Dermis microvascular lymphatic vessel endothelial cell (primary cell): ENCODE measurements at regions not wholly inside any gene's neighbourhood (a gene's known extent, or its start where the extent isn't known, plus 50 kb on each side); places are given as distances from the start of the nearest gene placed in this dataset.
A peak's percentile ranks its signal among the peaks of the same experiment; 100 is the strongest.

Experiments used
- DNase-seq, 2 donors: peaks; one replicate each; pipeline versions ENCODE4 v3.0.0 to v3.0.0-alpha.2; 2010; ENCODE audit warnings: low read depth in 2 of 2

DNA sequence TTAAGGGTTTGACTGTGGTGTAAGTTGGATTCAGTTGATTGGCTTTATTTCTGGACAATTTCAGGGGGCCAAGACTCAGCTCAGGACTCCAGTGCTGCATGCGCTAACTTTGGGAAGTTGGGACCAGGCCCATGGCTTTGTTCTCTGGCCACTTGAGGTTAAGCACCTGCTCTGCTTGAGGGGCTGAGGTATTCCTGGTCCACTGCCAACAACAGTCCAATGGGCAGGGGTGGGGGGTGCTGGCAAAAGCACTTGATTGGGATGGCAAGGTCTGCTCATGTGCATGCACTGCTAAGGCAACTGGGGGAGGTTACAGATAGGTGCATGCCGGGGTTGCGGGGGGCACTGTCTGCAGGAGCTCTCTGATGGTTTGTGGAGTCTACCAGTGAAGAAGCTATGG lies 52.6 kb upstream of the ASB17 start:
- no peak for DNase-seq

DNA sequence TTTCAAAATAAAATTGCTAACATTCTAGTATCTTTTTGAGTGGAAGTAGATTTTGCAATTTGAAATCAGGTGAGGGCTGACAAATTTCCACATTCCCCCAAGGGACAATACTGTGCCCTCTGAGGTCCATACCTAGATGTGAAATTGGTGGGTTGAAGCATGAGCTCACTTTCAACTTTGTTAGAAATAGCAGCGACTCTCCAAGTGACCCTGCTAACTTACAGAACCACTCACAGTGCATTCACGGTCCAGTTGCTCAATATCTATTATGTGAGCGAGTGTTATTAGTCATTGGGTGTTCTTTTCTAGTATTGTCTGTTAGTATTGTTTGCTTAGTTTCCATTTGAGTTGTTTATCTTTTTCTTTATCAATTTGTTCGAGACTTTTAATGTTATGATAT lies 53.6 kb upstream of the ASB17 start:
- DNase-seq = no peak

DNA sequence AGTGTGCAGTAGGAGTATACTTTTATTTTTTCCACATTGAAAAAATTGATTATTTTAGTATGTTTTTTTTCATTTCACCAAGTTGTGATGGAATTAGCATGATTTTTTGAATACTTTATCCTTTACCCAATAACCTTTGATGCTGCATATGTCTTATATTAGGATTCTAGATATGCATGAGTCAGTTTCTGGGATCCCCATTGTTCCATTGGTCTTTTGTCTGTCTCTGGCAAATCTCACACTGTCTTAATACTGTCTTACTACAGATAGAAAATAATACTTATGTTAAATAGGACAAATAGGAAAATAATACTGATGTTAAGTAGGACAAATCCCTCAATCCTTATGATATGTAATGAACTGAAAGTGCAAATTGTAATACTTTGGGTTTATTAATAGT lies 54.3 kb upstream of the ASB17 start:
- no peak for DNase-seq

DNA sequence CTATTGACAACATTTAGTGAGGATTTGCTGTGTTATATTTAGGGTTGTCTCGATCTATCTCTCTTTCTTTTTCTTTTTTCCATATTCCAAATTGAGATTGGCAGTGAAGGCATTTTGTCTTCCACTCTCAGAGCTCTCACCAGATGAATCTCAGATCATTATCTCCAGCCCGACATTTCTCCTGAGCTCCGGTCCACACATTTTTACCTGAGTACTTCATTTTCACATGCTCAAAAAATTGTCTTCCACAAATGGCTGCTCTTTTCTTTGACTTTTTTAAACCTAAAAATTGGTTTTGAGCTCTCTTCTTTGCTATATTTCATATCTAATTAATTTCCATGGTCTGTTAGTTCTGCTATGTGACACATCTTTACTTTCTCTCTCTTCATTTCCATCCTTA lies 56.9 kb upstream of the ASB17 start:
- no peak for DNase-seq

DNA sequence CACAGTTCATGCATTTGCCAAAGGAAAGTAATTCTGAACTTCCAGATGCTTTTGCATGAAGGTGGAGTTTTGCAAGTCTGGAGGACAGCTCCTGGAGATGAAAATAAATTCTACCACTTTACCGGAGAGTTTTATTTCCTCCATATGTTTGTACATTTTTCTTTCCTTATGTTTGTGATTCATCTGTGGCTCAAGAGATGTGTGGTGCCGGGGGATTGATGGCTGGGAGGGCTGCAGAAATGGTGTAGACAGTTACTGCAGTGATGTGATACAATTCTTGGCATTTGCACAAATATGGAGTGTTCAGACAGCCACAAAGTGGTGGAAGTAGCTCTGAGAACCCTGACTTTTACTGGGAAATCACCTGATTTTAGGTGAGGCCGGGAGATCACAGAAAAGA lies 58.5 kb upstream of the ASB17 start:
- DNase-seq = no peak

DNA sequence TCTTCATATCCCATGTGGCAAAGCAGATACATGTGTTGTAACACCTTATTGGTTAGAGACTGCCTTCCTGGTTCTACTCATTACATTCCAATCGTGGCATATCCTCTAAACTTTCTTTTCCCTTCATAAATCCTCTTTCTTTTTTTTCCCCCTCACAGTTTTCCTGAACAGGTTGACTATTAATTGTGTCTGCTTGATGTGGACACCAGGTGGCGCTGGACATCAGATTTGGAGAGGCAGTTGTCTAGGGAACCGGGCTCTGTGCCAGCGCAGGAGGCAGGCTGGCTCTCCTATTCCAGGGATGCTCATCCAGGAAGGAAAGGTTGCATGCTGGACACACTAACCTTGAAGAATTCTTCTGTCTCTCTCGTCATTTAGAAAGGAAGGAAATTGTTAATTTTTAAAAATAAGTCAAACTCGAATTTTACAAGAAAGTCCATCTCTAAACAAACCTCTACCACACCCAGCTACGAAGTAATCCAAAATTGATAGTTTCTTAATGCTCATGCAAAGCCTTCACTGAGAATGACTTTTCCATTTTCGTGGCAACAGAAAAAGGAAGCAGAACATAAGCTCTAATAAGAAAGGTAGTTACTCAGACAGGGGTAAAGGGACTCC lies 59.4 kb upstream of the ASB17 start:
- peak; percentile 74 to 84 for DNase-seq

DNA sequence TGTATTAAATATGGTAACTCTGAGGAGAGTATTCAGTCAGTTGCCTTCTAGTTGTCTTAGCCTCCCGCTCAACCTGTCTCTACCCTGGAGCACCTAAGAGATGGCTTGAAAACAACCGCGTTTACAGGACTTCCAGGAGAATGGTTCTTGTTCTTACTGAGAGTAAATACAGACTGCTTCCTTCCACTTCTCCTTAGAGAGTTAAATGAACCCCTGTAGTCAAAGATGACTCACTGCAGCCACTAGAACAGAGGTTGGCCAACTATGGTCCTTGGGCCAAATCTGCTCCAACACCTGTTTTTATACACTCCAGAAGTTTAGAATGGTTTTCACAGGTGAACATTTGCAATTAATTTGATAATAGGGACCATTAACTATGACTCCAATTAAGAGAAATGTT lies 60.1 kb upstream of the ASB17 start:
- DNase-seq = no peak

DNA sequence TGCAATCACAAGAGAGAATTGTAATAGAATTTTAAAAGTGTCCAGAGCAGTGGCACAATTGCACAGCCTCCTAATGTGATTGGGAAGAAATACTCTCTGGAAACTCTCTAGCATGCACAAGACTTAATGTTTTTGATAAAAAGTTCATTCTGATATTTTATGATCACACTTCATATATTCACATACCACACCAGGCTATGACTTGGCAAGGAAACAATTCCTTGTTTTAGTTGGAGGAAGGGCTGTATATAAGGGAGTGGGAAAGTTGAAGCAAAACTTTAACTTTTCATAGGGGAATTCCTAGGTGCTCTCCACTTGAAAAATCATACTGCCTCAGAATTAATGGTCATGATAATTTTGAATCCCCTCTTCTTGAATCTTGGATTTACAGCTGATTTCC lies 61.5 kb upstream of the ASB17 start:
- no peak for DNase-seq

DNA sequence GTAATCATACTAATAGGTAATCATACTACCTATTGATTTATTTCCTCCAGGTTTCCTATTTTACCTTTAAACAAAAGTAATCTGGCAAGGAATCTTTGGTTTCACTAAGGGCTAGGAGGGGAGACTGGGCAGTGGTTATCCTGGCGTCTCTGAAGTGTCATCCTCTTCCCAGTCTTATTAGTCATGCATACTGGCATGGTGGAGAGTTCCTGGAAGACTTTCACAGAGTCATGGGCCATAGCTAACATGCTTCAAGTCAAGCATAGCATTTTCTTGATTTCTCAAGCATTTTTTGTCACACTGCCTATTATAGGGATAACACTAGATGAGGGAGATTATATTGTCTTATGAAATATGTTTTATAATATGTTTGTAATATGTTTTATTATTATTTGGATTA lies 64.0 kb upstream of the ASB17 start:
- no peak for DNase-seq

DNA sequence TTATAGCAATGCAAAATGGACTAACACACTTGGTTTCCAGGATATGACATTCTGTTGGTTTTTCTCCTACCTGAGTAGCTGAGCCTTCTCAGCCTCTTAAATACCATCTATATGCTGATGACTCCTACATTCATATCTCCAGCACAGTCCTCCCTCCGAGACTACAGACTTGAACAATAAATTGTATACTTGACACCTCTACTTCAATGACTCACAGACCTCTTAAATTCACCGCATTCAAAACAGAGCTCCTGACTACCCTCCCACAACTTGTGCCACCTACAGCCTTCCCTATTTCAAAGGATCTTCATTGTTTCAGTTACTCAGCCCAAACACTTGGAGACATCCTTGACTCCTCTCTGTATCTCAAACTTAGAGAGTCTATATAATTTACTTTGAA lies 66.8 kb upstream of the ASB17 start:
- DNase-seq = no peak

DNA sequence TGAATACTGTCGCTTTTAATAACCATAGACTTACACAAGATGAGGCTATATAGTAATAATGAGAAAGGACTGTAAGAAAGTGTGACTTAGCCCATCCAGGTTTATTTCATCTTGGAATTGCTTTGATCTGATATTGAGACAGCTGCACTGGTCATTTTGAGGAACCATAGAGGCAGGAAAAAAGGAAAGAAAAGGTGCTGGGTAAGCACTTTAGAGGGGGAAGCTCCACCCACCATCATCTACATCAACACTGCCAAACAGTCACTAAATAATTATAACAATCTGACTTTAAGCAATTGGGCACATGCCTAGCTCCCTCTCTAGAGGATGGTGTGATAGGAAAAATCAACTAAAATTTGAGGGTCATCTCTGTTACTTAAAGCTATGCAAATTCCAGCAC lies 70.6 kb upstream of the ST6GALNAC3 start:
- DNase-seq = no peak

DNA sequence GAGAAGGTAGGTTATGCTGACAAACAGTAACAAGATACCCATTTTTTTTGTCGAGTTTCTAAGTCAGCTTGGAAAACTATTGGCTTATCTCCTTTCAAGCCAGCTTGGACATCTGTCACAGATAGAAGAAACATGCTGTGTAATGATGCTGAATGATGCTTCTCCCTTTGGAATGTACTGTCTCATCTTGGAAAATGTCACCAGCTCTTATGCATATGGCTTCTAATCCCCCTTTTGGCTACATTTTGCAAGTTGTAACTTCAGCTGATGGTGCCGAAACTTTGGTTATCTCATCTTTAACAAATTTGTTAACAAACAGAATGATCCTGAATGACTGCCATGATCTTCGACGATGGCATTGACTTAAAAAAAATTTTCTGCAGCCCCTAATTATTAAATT lies 68.8 kb upstream of the ST6GALNAC3 start:
- DNase-seq = no peak

DNA sequence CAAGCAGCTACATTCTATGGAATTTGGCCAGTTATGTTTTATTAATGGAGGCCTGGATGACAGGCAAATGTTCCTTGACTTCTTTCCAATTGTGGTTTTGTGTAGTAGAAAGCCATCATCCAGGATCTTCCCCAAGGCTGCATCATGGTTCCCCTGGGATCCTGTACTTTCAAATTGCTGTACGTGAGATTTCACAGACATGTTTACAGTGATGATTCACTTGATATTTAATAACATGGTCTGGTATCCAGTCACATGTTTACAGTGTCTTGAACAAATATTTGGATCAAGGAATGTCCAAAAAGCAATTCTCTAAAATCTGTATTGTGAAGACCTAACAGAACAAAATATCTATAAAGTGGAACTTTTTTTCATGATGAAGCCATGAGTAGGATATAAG lies 68.3 kb upstream of the ST6GALNAC3 start:
- DNase-seq = no peak

DNA sequence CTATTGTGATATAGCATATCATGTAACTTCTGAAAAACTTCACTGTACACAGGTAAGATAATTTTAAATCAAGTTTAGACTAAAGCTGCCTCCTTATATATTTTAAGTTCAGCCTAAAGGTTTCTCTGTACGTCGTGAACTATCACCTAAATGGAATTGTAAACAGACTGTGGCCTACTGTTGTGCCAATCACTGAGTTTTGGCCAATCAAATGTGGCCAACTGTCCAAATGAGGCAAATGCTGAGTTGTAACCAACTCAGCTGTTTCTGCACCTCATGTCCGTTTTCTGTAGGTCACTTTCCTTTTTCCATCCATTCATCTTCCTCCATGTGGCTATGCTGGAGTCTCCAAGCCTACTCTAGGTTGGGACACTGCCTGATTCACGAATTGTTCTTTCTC lies 63.7 kb upstream of the ST6GALNAC3 start:
- no peak for DNase-seq

DNA sequence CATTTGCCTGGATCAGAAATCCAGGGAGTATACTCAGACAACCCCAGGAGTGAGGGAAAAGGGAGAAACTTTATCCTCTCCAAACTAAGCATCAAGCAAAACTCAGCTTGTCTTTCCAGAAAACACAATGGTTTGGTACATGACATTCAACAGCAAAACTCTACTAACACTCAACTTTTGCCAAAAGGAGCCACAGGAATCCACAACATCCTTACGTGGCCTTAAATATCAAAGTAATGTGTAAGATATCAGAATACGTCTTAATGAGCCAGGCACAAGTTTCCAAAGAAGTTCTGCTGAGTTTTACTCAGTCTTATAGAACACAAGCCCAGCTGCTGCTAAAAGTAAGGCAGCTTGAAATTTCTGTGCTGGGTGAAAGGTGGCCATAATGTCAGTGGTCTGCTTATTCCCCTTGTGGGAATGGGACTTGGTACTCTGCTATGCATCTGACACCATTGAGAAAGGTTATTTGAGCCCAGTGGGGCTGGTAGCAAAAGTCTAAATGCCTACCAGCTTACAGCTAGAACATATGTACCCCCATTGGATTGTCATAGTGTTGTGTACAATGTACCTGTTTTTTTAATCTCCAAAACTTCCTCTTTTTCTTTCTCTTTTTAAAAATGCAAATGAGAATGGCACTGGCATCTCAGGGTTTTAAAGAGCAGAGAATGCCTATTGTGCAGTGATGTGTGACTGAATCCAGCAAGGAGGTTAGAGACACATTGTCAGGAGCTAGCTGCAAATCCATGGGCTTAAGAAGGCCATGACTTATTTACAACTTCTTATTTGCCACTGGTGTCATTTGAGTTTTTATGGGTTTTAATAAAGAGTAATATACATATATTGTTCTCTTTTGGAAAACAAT lies 62.0 kb upstream of the ST6GALNAC3 start:
- DNase-seq = no peak

DNA sequence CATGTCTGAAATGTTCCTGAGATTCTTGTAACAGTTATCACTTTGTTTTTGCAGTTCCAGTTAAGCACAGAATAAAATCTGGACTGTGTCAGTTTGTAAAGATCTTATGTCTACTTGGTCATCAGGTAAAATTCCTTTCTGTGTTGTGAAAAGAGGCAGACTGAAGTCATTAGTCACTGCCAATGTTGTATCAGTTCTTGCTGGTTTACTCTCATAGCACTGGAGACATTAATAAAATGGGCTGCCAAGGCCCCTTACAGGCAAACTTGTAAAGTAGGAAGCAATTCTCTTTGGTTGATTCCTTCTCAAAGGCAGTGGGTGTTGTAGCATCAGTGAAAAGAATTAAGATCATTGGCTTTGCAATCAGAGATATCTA lies 61.4 kb upstream of the ST6GALNAC3 start:
- no peak for DNase-seq

DNA sequence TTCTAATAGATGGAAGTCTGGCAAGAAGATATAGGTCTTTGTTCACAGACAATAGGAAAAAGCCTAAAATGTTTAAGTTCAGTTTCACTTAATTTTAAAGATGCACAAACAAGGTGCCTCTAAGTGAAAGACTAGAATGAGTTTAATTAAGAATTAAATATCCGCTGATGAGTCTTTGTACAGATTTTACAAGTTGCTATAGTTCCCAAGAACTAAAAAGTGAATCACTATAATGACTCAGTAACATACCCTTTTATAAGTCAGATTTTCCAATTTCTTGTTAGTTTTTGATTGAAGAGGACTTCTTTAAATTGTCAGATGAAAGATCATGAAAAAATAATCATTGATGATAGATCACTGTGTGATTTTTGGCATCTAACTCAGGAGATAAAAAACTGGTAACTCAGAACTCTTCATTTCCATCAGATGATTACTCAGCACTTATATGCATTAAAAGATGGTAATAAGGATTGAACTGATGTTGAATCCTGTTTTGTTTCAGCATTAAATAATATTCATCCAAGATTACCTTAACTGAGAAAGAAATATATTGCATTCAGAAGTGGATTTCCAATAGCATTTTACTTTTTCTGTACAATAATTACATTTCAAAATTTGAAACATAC lies 59.0 kb upstream of the ST6GALNAC3 start:
- no peak for DNase-seq

DNA sequence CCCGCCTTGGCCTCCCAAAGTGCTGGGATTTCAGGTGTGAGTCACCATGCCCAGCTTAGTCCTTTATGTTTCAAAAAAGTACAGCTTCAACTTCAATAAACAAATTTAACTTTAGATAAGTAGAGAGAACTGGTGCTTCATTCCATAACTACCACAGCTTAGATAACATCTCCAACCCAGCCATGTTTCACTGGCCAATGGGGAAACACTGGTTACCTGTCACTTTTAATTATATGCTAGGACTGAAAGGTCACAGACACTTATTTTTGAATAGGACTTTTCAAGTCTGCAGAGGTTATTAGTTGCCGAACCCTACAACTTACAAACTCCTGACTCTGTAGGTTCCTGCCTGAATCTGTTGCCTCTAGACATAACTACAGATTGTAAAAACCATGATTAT lies 56.5 kb upstream of the ST6GALNAC3 start:
- DNase-seq = no peak

DNA sequence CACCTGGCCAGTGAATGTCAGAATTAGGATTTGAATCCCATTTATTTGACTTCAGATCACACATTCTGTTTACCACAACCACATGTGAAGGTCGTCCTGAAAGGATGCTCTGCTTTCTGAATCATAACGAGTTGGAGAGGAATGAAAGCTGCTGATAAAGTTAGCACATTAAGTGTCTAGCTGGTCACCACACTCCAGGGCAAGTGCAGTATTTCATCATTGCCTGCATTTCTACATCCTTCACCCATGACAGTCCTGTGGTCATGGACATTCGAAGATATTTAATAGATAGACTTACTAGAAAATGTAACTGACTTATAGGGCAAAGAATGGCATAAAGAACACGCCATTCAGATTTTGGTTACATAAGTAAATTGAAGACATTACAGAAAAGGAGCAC lies 52.7 kb upstream of the ST6GALNAC3 start:
- no peak for DNase-seq

DNA sequence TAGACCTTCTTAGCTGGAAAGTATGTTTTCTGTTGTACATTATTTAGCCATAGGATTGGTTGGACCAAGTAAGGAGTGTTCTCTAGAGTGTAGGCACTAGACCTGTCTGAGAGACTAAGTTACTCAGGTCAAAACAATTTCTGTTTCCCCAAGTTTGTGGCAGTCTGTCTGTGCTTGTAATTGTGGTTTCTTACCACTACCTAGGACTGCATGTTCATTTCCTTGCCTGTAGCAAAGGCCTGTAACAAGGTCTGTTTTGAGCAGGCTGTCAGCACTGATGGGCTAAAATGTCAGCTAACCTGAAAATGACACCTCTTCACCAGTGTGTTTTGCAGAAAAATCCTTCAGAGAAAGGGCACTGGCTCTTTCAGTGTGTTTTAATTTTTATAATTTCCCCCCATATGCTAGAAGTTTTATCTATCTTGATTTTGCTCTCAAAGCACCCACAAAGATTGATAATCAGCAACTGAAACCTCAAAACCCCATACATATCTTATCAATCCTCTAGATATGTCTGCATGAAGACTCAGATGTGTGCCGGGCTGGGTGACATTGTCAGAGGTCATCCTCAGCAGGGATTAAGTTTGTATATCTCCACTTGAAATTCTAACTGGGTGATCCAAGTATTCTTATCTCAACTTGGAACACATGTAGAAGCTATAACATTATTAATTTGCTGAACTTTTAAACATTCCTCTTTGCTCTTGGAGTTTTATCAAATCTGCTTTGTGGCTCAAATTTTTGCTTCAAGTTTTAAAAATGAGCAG lies 50.7 kb upstream of the ST6GALNAC3 start:
- no peak for DNase-seq
